ENCODE measurements at regions not wholly inside any gene's neighbourhood (a gene's known extent, or its start where the extent isn't known, plus 50 kb on each side); places are given as distances from the start of the nearest gene placed in this dataset.

DNA sequence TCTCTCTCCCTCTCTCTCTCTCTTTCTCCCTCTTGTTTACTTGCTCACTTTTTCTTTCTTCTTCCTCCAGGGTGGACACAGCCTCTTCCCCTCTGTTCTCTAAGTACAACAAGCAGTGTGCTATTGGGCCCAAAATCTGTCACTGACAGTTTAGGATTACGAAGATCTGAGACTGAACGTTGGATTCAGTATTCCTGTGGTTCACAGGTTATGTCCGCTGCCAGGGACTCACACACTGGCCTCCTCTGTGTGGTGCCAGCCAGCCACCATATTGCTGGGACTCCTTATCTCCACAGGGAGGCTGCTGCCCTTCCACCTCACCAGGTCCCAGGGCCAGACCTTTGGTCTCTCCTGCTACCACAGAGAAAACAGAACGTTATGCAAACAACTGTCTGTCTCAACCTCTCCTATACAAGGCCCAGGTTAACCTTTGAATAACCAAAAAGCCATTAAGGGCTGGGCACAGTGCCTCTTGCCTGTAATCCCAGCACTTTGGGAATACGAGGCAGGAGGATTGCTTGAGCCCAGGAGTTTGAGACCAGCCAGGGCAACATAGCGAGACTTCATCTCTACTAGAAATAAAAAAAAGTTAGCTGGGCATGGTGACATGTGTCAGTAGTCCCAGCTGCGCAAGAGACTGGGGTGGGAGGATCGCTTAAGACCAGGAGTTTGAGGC, 171.9 kb upstream of the RAB4A start:
- no peak for DNase-seq

DNA sequence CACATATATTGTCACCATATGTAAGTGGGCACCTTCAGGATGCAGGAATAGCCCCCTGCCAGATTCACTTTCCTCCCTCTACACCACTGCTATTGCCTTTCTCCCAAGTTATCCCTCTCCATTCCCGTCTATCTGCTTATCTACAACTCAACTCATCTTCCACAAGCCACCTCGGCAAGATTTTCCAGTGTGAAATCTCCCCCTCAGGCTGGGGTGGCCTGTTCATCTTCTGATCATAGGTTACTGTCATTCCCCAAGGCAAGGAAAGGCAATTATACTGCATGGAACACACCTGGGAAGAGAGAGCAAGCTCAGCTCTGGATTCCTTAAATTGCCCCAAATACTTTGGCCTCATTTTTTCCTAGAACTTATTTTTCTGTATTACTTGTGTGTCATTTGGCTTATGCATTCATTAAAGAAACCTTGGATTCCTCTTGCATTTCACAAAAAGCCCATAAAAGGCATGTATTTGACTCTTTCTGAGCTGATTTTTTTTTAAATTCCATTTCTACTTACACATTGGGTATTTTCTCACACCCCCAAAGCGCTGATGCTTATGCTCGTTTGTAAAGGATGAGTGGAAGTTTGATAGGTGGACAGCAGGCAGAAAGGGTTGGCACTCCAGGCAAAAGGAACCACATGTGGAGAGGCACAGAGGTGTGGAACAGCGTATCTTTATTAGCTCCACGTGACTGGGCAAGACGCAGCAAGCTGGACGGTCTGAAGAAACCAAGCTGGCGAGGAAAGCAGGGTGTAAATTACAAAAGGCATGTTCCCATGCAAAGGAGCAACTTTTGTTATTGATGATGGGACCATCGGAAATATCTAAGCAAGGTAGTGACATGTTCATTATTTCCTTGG, 169.7 kb upstream of the RAB4A start:
- DNase-seq = no peak

DNA sequence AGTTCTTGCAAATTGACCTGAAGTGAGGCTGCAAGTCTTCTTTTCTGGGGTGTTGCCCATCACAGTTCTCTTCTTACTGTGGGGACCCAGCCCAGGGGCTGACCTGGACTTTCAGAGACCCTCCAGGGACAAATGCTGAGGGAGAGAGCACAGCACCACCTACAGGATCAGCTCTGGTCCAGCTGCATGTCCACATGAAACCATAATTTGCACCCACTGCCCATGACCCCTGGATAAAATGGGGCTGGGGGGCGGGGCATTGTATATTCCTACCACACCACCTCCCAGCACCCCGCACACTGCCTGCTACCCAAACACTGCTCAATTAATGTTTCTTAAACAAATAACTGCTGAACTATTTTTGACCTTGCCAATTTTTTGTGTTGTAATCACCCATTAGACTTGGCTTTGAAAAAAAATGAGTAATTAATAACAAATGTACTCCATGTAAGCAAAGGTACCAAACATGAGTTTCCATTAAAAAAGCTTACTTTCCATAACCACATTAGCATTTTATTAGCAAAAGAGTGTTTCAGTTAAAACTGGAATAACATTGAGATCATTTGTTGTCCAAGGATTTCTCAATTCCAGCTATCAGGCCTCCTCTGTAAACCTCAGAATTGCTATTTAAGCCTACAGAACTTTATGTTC, 168.0 kb upstream of the RAB4A start:
- no peak for DNase-seq

DNA sequence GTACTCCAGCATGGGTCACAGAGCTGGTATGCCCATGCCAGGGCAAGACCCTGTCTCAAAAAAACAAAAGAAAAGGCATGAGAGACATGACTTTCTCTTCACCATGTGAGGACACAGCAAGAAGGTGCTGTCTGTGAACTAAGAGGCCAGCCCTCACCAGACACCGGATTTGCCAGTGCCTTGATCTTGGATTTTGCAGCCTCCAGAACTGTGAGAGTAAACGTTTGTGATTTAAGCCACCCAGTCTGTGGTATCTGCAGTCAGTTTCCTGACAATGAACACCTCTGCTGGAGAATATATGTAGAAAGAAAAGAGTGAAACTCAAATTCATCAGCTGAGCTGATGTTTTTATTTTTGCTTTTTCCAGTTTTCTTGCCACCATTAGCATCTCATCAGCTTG, 166.3 kb upstream of the RAB4A start:
- DNase-seq = no peak

DNA sequence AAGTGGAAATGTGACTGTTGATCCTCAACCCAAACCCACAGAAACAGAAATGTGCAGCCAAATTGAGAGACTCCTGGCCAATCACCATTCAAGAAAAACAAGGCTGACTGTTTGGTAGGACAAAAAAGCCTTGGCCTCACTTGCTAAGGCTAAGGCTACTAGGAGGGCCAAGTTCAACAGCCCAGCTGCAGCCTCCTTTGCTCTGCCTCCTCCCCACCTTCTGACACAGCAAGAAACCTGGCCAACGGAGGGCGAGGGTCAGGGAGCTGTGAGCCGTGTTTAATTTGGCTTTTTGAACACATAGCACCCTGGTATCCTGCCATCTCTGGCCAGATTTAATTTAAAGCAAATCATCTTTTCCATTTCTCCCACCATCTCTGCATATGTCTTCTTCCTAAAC, 165.8 kb upstream of the RAB4A start:
- DNase-seq = no peak

DNA sequence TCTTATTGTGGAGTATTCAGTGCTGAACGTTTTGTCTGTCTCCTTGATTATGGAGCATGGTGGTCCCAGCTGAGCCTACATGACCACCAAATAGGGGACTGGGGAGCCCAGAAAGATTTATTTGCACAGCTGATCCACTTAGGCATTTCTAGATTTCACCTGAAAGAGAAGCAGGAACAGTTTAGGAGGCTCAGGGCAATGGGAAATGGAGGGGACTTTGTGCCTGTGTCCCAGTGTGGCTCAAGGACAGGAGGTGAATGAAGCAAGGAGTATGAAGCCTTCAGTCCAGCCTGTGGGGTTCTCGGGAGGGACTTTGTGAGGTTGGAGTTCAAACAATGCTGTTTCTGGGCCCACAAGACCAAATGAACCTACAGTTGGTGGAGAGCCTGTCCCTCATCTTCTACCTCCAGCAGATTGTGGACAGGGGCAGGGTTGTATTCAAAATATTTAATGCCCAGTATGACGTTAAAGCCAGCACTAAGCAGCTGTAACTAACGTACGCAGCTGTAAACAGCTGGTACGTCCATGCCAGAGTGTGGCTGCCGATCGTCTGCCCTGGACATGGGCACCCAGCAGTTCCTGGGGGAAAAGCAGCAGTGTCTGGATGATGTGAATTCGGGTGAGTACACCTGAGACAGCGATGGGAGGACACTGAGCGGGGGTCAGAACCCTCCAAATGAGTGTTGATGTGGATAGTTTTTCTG, 164.9 kb upstream of the RAB4A start:
- DNase-seq = no peak

DNA sequence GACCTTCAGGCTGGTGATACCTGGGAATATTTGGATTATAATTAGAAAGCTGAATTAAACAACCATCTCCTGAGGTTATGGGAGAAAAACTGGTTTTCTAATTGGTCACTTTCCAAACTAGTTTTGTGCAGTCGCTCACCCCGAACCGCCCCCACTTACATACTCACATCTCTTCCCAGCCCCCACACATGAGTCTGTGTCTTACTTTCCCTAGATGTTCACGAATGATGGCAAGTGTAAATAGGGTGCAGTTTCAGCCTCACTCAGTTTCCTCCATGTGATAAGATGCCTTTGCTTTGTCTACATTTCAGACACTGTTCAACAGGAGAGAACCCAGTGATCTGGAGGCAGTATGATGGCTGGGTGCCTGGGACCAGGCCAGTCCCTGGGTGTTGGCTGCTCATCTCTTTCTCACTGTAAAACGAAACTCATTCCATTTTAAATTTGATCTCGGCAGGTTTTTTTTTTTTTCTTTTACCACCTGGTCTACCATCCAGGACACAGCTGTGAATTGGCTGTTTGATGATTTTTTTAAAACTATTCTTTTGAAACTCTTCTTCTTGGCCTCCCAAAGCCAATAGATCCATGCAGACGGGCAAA, 164.3 kb upstream of the RAB4A start:
- DNase-seq = no peak

DNA sequence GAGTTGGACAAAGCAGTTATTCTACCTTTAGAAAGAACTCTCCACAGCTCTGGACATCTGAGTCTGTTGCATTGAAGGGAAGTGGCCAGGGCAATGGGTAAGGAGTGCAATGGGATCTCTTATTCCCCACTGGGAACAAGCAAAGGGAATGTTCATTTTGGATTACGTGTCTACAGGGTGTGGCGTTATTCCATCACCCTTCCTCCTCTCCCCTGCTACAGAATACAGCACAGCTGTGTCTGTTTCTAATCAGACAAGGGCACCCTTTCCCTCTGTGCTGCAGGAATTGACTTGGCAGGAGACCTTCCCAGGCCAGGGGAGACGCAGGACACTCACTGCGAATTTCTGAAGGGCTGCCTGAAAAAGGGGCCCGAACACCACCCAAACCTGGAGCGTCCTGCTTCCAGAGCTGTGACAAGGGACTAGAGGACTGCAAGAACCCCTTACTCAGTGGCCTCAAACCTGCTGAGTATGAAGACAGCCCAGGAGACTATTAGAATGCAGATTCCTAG, 163.6 kb upstream of the RAB4A start:
- DNase-seq = no peak

DNA sequence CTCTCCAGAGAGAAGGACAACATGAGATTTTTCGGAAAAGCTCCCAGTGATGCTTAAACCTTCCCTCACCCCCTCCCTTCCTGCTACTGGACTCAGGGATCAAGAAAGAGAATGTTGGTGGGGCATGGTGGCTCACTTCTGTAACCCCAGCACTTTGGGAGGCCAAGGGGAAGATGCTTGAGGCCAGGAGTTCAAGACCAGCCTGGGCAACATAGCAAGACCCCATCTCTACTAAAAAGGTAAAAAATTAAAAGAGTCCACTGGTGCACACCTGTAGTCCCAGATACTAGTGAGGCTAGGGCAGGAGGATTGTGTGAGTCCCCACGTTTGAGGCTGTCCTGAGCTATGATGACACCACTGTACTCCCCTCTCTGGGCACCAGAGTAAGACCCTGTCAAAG, 162.9 kb upstream of the RAB4A start:
- no peak for DNase-seq

DNA sequence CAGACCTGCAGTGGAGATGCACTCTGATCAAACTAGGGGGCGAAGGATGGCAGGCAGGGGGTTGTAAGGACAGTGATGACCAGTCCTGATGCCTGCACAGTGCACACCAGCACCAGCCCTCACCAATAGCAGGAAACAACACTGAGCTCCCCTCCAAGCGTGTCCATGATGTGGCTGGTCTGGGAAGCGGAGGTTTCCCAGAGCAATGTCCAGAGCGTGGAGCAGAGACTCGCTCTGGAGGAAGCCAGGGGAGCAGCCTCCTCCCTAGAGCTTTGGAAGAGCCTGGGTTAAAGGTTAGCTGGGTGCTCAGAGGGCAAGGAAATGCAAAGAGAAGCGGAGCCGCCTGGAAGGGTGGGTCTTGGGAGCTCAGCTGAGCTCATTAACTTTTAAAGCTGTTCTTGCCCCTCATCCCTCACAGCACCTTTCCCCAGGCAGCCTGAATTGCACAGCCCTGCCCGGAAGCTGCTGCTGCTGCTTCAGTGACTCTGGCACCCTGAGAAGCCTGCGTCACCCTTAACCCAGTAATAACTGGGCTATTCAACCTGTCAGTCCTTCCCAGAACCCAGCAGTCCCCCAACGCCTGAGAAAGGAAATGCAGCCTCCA, 162.2 kb upstream of the RAB4A start:
- DNase-seq = no peak

DNA sequence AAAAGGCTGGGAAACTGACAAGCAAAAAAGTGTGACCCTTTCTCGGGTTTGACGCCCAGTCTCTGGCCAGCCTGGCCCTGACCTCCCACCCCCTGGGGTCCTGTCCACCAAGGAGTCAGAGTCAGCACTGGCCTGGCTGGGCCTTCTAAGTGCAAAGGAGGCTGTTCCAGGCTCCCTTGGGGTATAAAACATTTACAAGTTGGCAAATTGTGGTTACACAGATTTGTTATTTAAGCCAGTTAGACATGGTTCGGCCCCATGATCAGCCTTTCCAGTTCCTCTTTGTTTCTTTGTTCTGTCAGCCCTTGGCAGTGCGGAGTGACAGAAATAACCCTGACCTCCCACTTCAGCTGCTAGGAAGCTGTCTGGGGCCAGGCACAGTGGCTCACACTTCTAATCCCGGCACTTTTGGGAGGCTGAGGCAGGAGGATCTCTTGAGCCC, 161.6 kb upstream of the RAB4A start:
- no peak for DNase-seq

DNA sequence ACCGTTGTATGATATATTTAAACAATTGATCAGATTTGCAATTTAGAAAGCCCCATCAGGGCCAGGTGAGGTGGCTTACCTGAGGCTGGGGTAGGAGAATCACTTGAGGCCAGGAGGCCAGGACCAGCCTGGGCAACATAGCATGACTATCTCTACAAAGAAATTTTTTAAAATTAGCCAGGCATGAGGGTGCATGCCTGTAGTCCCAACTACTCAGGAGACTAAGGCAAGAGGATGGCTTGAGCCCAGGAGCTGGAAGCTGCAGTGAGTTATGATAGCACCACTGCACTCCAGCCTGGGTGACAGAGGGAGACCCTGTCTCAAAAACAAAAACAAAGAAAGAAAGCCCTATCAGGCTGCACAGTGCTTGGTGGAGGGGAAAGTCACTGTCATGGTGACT, 159.9 kb upstream of the RAB4A start:
- no peak for DNase-seq

DNA sequence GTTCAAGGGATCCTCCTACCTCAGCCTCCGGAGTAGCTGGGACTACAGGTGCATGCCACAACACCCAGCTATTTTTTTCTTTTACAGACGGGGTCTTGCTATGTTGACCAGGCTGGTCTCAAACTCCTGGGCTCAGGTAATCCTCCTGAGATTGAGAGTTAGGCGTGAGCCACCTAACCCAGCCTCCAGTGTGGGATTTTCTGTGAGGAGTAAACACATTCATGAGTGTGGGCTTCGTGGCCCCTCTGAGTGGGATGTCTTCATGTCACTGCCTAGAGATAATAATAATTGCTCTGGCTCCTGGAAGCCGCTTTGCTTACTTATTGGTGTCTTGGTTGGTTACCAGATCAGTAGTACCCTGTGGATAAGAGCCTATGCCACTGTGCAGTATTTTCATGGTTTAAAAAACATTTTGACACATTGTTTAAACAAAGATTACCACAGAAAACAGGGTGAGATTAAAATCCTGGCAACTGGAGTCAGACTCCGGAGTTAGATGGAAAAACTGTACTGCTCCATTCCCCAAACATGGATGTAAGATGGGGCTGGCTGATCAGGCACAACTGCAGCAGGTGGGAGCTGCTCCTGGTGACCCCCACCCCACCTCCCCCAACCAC, 159.1 kb upstream of the RAB4A start:
- DNase-seq = no peak

DNA sequence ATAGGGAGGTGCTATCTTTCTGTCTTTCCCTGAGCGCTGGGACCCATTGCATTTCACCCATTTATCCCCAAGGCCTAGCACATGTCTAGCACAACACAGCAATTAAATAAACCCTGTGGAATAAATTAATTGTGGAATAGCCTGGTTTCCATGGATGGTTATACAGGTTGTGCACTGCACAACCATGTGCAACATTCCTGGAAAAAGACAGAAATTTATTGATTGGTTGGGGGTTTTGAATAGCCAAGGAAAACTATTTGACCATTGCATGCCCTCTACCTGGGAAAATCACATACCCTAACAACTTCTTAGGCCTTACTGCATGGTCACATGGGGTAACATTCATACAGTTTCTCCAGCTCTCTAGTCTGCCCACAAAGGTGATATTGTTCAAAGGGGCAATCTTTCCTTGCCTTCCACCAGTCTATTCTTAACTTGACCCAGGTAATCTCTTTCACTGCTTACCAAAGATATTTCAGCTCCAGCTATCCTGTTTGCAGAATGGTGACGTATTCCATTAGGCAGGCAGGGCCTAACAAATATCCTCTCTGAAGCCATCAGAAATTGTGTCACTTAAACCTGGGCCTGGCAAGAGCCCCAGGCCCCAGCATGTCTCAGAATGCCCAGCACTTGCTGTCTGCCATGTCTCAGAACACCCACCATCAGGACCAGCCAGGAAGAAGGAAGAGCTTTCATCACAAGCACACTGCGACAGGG, 157.9 kb upstream of the RAB4A start:
- DNase-seq = no peak

DNA sequence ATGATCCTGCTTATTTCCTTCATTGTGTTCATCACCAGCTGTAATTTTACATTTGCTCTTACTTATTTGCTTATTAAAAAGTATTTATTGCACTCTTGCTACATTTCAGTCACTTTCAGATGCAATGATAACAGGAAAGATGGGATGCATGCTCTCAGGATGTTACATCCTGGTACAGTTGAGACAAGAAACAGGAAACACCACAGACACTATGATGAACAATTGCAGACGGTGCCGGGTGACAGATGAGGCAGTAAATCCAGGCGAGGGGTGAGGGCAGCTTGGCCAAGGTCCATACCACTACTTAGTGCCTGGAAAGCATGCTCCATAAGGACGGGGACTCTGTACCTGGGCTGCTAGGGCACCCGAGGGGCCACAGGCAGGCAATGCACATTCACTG, 156.6 kb upstream of the RAB4A start:
- DNase-seq = no peak

DNA sequence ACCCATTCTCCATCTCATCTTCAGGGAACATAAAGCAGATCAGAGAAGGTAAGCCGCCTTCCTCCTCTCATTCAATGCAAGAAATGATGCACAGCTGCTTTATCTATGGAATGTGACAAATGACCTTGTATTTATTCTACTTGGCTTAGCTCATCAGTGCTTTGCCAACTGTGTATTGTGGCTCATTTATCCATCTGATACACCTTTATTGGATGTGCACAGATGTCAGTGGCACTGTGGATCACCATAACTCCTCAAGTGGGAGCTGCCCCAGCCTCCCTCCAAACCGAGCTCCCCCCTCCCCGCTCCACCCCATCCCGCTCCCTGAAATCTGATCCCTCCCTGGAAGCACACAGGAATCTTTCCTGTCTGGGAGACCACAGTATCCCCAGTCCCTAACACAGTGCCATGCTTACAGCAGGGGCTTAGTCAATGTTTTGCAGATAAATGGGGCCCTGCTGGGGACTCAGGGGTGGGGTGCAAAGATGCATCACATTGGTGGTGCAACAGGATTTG, 156.0 kb upstream of the RAB4A start:
- no peak for DNase-seq

DNA sequence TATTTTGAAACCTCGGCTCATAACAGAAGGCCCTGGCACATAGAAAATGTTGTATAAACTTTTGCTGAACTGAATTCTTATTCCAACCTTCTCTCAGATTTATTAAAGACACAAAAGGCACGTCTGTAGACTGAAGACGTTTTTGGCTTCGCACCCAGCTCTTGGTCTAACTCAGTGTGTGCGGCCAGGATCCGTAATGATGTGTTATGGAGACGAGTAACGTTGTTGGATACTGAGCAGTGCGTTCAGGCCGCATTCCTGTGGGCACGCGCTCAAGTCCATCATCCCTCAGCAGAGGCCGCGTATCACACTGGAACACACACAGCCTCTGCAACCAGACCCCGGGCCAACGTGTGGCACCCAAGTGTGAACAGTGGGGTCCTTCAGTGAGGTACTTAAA, 154.8 kb upstream of the RAB4A start:
- DNase-seq = no peak

DNA sequence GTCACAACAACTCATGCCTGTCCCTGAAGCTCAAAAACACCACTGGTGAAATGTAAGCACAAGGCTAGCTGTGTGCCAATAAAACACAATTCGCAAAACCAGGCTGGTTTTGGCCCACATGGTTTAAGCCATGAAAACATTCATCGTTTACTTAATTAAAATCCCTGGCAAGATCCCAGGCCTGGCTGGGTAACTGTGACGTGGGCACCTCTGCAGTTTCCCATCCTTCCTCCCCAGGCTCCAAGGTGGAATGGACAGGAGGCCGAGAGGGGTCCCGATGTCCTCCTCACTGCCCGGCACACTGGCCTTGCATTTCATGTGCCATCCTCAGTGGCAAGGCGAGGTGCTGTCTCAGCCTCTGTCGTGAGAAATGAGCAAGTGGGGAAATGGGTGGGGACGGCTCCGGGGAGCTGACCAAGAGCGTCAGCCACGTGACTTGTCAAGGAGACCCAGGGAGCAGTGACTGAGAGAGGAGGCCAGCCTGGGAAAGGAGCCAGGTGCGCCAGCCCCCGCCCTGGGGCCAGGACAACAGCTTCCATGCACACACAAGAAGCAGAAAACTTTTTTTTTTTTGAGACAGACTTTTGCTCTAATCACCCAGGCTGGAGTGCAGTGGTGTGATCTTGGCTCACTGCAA, 153.1 kb upstream of the RAB4A start:
- DNase-seq = no peak

DNA sequence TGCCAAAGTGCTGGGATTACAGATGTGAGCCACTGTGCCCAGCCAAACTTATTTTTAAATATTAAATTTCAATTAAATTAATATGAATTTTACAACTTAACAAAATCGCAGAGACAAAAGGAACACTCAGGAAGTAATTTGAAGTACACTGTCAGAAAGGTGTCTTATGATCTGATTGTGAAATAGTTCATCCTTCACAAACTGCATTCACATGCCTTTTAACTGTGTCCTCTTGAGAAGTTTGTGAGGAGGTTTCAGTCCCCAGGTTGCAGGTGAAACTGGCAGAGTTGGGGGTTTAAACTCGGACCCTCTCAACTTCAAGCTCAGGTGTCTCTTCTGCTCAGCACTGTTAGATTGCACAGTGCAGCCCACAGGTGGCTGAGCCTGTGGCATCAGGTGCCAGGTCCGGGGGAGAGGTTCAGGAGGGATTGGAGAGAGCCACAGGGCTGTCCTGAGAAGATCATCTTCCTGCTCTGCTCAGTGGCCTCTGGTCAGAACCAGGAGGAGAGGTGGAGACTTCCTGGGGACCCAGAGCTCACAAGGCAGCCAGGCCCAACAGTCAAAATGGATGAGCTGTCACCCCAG, 152.3 kb upstream of the RAB4A start:
- DNase-seq = no peak

DNA sequence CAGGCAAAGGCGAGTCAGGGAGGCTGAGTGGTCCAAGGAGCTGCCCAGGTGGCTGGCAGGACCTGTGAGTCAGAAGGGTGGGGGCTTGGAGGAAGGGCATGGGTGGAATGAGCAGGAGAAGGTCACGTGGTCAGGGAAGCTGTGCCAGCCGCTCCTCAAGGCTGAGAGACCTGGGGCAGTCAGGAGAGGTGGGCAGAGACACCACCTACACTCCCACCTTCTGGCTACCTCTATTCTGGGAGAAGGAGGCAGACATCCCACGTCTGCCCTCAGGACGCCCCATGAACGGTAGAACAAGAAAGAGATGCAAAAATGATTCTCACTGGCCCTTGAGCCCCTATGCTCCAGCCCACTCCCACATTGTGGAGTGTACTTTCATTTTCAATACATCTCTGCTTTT, 151.8 kb upstream of the RAB4A start:
- no peak for DNase-seq

All from AML-193 (cell line).